IMR-90 (cell line): ENCODE measurements at regions not wholly inside any gene's neighbourhood (a gene's known extent, or its start where the extent isn't known, plus 50 kb on each side); places are given as distances from the start of the nearest gene placed in this dataset.

ENCODE experiments used
- CEBPB ChIP-seq: IDR thresholded peaks from 2 replicates; pipeline ENCODE4 v1.6.1; 2012; ENCODE audit warnings: low read depth, low read length, improper control_type of control experiment
- MAFK ChIP-seq: IDR thresholded peaks from 2 replicates; pipeline ENCODE4 v1.6.1; 2012; ENCODE audit warnings: low read depth, low read length, improper control_type of control experiment
- MAZ ChIP-seq: IDR thresholded peaks from 2 replicates; pipeline ENCODE4 v1.6.1; 2012; ENCODE audit warnings: low read depth, mild to moderate bottlenecking, low read length, improper control_type of control experiment, moderate library complexity, borderline replicate concordance
- NFE2L2 ChIP-seq: fragments of 150-350 bp; IDR thresholded peaks from 2 replicates; pipeline ENCODE4 v1.6.1; 2016; ENCODE audit warnings: low read depth, mild to moderate bottlenecking, low read length
- POLR2A ChIP-seq: IDR thresholded peaks from 2 replicates; pipeline ENCODE4 v1.6.1; 2012; ENCODE audit warnings: mild to moderate bottlenecking, low read depth, low read length
- RAD21 ChIP-seq: IDR thresholded peaks from 2 replicates; pipeline ENCODE4 v1.6.1; 2012; ENCODE audit warnings: low read length, improper control_type of control experiment
- RCOR1 ChIP-seq: IDR thresholded peaks from 2 replicates; pipeline ENCODE4 v1.6.1; 2012; ENCODE audit warnings: mild to moderate bottlenecking, low read length, improper control_type of control experiment; ENCODE audit not compliant: insufficient replicate concordance
- SMC3 ChIP-seq: fragments of 150-350 bp; IDR thresholded peaks from 2 replicates; pipeline ENCODE4 v1.6.1; 2016; ENCODE audit warnings: low read depth, mild to moderate bottlenecking, antibody characterized with exemption, low read length, moderate library complexity
- TF ChIP-seq, protein P1 (sequence below): conservative IDR thresholded peaks from 2 replicates; pipeline ENCODE4 v1.5.1; 2012; ENCODE audit warnings: mild to moderate bottlenecking, low read depth, low read length, improper control_type of control experiment

DNA sequence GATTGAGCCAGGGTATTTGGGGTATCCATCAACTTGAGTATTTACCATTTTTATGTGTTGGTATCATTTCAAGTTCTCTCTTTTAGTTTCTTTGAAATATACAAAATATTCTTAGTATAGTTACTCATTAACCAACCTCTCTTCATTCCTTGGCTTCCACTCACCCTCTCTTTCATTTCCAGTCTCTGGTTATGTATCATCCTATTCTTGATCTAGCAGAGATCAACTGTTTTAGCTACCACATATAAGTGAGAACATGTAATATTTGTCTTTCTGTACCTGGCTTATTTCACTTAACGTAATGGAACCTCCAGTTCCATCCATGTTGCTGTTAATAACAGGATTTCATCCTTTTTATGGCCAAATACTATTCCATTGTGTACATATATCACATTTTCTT is 86.9 kb downstream of the DACT1 start:
- TF ChIP-seq, protein P1, sequence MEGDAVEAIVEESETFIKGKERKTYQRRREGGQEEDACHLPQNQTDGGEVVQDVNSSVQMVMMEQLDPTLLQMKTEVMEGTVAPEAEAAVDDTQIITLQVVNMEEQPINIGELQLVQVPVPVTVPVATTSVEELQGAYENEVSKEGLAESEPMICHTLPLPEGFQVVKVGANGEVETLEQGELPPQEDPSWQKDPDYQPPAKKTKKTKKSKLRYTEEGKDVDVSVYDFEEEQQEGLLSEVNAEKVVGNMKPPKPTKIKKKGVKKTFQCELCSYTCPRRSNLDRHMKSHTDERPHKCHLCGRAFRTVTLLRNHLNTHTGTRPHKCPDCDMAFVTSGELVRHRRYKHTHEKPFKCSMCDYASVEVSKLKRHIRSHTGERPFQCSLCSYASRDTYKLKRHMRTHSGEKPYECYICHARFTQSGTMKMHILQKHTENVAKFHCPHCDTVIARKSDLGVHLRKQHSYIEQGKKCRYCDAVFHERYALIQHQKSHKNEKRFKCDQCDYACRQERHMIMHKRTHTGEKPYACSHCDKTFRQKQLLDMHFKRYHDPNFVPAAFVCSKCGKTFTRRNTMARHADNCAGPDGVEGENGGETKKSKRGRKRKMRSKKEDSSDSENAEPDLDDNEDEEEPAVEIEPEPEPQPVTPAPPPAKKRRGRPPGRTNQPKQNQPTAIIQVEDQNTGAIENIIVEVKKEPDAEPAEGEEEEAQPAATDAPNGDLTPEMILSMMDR: no peak
- TF ChIP-seq NFE2L2 (no peak), POLR2A (no peak), MAFK (no peak), CEBPB (no peak), MAZ (no peak), RCOR1 (no peak), RAD21 (no peak), SMC3 (no peak)
